ENCODE measurements at regions not wholly inside any gene's neighbourhood (a gene's known extent, or its start where the extent isn't known, plus 50 kb on each side); places are given as distances from the start of the nearest gene placed in this dataset.
"Not testable (repeated sequence)": the region's sequence is repeated elsewhere in the genome, so short reads cannot be mapped to it uniquely, and the experiment has no call there.

- DNase-seq, result not testable (repeated sequence)
Observed at GRCh38 chr5:166742951-166743350, 1548.5 kb upstream of the WWC1 start.

GRCh38 chr5:166746506-166746905 lies 1544.9 kb upstream of the WWC1 start:
- no peak for DNase-seq

GRCh38 chr5:166750376-166750775 lies 1541.1 kb upstream of the WWC1 start:
- DNase-seq, result no peak

GRCh38 chr5:166758151-166758550 lies 1533.3 kb upstream of the WWC1 start:
- no peak for DNase-seq

- no peak for DNase-seq
Observed at GRCh38 chr5:166767858-166768257, 1523.6 kb upstream of the WWC1 start.

GRCh38 chr5:166768536-166768935 lies 1522.9 kb upstream of the WWC1 start:
- DNase-seq, result no peak

- DNase-seq, result no peak
Observed at GRCh38 chr5:166772770-166773169, 1518.7 kb upstream of the WWC1 start.

GRCh38 chr5:166781737-166782136 lies 1509.7 kb upstream of the WWC1 start:
- no peak for DNase-seq

- no peak for DNase-seq
Observed at GRCh38 chr5:166784545-166785078, 1506.8 kb upstream of the WWC1 start.

- no peak for DNase-seq
Observed at GRCh38 chr5:166786178-166786577, 1505.3 kb upstream of the WWC1 start.

GRCh38 chr5:166786889-166787288 lies 1504.6 kb upstream of the WWC1 start:
- no peak for DNase-seq

- no peak for DNase-seq
Observed at GRCh38 chr5:166788050-166788449, 1503.4 kb upstream of the WWC1 start.

- no peak for DNase-seq
Observed at GRCh38 chr5:166795756-166796155, 1495.7 kb upstream of the WWC1 start.

GRCh38 chr5:166803058-166803457 lies 1488.4 kb upstream of the WWC1 start:
- no peak for DNase-seq

GRCh38 chr5:166804223-166804622 lies 1487.2 kb upstream of the WWC1 start:
- DNase-seq, result not testable (repeated sequence)

GRCh38 chr5:166804693-166805092 lies 1486.8 kb upstream of the WWC1 start:
- not testable (repeated sequence) for DNase-seq

- DNase-seq, result not testable (repeated sequence)
Observed at GRCh38 chr5:166810093-166810658, 1481.3 kb upstream of the WWC1 start.

GRCh38 chr5:166810721-166811120 lies 1480.7 kb upstream of the WWC1 start:
- no peak for DNase-seq

GRCh38 chr5:166823360-166823759 lies 1468.1 kb upstream of the WWC1 start:
- DNase-seq, result no peak

- no peak for DNase-seq
Observed at GRCh38 chr5:166834246-166834645, 1457.2 kb upstream of the WWC1 start.

GRCh38 chr5:166845044-166845443 lies 1446.4 kb upstream of the WWC1 start:
- DNase-seq, result no peak

GRCh38 chr5:166856791-166857190 lies 1434.7 kb upstream of the WWC1 start:
- no peak for DNase-seq

- DNase-seq, result no peak
Observed at GRCh38 chr5:166860426-166860825, 1431.0 kb upstream of the WWC1 start.

- no peak for DNase-seq
Observed at GRCh38 chr5:166862581-166862980, 1428.9 kb upstream of the WWC1 start.

- no peak for DNase-seq
Observed at GRCh38 chr5:166865206-166865605, 1426.2 kb upstream of the WWC1 start.

All from activated CD4-positive, alpha-beta T cell treated with anti-CD3 and anti-CD28 coated beads for 48 hours (primary cell).